OCI-LY3 (cell line): ENCODE measurements at regions not wholly inside any gene's neighbourhood (a gene's known extent, or its start where the extent isn't known, plus 50 kb on each side); places are given as distances from the start of the nearest gene placed in this dataset.

ENCODE experiments used
- EZH2phosphoT487 ChIP-seq: fragments of 200-600 bp; shearing (Covaris generic); IDR thresholded peaks from 2 replicates; pipeline ENCODE4 v1.6.1; 2018; ENCODE audit warnings: antibody characterized with exemption, mixed run types, low read depth
- TF ChIP-seq, protein P1 (sequence below): fragments of 200-600, 300-600 bp; sonication (generic); IDR thresholded peaks from 2 replicates; pipeline ENCODE4 v1.5.1; 2014; ENCODE audit warnings: antibody characterized with exemption, low read length, low read depth

DNA sequence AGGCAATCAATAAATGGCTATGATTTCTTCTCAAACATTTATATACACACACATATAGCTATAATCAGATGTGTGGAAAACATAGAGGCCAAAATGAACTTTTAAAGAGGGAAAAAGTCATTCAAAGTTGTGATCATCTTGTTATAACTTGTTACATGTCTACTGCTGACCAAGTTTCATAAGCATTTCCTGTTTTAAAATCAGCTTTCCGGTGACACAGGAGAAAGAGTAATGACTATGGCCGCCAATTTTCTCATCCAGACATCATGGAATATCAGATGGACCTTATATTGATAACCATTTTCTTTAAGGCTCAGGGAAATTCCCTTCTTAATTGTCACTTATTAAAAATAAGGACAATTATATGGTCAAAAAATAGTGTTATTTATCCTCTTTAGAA is 71.7 kb upstream of the AGTR1 start:
- TF ChIP-seq, protein P1, sequence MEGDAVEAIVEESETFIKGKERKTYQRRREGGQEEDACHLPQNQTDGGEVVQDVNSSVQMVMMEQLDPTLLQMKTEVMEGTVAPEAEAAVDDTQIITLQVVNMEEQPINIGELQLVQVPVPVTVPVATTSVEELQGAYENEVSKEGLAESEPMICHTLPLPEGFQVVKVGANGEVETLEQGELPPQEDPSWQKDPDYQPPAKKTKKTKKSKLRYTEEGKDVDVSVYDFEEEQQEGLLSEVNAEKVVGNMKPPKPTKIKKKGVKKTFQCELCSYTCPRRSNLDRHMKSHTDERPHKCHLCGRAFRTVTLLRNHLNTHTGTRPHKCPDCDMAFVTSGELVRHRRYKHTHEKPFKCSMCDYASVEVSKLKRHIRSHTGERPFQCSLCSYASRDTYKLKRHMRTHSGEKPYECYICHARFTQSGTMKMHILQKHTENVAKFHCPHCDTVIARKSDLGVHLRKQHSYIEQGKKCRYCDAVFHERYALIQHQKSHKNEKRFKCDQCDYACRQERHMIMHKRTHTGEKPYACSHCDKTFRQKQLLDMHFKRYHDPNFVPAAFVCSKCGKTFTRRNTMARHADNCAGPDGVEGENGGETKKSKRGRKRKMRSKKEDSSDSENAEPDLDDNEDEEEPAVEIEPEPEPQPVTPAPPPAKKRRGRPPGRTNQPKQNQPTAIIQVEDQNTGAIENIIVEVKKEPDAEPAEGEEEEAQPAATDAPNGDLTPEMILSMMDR: no peak
- no peak for TF ChIP-seq EZH2phosphoT487
